HFFc6 (cell line): ENCODE measurements at regions not wholly inside any gene's neighbourhood (a gene's known extent, or its start where the extent isn't known, plus 50 kb on each side); places are given as distances from the start of the nearest gene placed in this dataset.

ENCODE experiments used
- DNase-seq: peaks from one replicate; pipeline ENCODE4 v3.0.0-alpha.2; 2018
- H3K27ac Mint-ChIP-seq: 2 replicates; pipeline ENCODE4 v1.8.0; 2020; ENCODE audit warnings: mild to moderate bottlenecking, mixed read lengths
- H3K27me3 Mint-ChIP-seq: 2 replicates; pipeline ENCODE4 v1.8.0; 2021; ENCODE audit warnings: mild to moderate bottlenecking, moderate library complexity, mixed read lengths; ENCODE audit not compliant: insufficient read depth
- H3K36me3 Mint-ChIP-seq: 2 replicates; pipeline ENCODE4 v1.8.0; 2021; ENCODE audit warnings: low read depth, mixed read lengths
- H3K4me1 Mint-ChIP-seq: 2 replicates; pipeline ENCODE4 v1.8.0; 2020; ENCODE audit warnings: low read depth, mixed read lengths
- H3K4me3 Mint-ChIP-seq: 2 replicates; pipeline ENCODE4 v1.8.0; 2020; ENCODE audit warnings: mild to moderate bottlenecking, moderate library complexity, mixed read lengths
- H3K9me3 Mint-ChIP-seq: 2 replicates; pipeline ENCODE4 v1.8.0; 2020; ENCODE audit warnings: mild to moderate bottlenecking, mixed read lengths
- TF ChIP-seq, protein P1 (sequence below): fragments of 200-600 bp; sonication (generic); IDR thresholded peaks from 2 replicates; pipeline ENCODE4 v1.5.0; 2021; ENCODE audit warnings: antibody characterized with exemption, mild to moderate bottlenecking

- Mint-ChIP-seq H3K36me3 (no peaks in the 10 kb centered on the region), H3K27me3 (no peaks in the 10 kb centered on the region; the same call in 1 of the 2 replicates), H3K9me3 (no peaks in the 10 kb centered on the region; the same call in 1 of the 2 replicates), H3K27ac (no peak overlapping the region; the same call in 1 of the 2 replicates), H3K4me1 (peaks cover 14% of the 10 kb centered on the region; the same call in 1 of the 2 replicates), H3K4me3 (no peak overlapping the region)
- TF ChIP-seq, protein P1, sequence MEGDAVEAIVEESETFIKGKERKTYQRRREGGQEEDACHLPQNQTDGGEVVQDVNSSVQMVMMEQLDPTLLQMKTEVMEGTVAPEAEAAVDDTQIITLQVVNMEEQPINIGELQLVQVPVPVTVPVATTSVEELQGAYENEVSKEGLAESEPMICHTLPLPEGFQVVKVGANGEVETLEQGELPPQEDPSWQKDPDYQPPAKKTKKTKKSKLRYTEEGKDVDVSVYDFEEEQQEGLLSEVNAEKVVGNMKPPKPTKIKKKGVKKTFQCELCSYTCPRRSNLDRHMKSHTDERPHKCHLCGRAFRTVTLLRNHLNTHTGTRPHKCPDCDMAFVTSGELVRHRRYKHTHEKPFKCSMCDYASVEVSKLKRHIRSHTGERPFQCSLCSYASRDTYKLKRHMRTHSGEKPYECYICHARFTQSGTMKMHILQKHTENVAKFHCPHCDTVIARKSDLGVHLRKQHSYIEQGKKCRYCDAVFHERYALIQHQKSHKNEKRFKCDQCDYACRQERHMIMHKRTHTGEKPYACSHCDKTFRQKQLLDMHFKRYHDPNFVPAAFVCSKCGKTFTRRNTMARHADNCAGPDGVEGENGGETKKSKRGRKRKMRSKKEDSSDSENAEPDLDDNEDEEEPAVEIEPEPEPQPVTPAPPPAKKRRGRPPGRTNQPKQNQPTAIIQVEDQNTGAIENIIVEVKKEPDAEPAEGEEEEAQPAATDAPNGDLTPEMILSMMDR, result no peak
- DNase-seq, result peak; percentile 36
Observed at GRCh38 chr15:87167055-87167454, 1087.4 kb downstream of the AGBL1 start.

DNA sequence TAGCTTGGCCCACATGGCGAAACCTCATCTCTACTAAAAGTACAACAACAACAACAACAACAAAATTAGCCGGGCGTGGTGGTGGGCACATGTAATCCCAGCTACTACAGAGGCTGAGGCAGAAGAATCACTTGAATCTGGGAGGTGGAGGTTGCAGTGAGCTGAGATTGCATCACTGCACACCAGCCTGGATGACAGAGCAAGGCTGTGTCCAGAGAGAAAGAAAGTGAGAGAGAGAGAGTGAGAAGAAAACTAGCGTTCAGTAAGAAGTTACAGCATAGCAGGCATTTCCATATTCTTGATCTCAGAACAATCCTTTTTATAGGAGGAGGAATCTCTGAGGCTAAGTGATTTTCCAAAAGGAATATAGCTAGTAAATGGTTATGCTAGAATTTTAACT is 1076.1 kb downstream of the AGBL1 start:
- no peaks in the 10 kb centered on the region; the same call in 1 of the 2 replicates for H3K27me3 Mint-ChIP-seq
- TF ChIP-seq, protein P1, result no peak
- H3K9me3 Mint-ChIP-seq, result peaks cover 2% of the 10 kb centered on the region; the same call in 1 of the 2 replicates
- peaks cover 39% of the 10 kb centered on the region; the same call in 1 of the 2 replicates for H3K4me1 Mint-ChIP-seq
- no peaks in the 10 kb centered on the region for H3K36me3 Mint-ChIP-seq
- peak; percentile 45 for DNase-seq
- peak overlapping the region; percentile 81; the same call in 1 of the 2 replicates for H3K27ac Mint-ChIP-seq
- H3K4me3 Mint-ChIP-seq, result no peak overlapping the region

GRCh38 chr15:87154761-87155160 is 1075.1 kb downstream of the AGBL1 start:
- no peaks in the 10 kb centered on the region; the same call in 1 of the 2 replicates for H3K9me3 Mint-ChIP-seq
- peak; percentile 91 for DNase-seq

DNA sequence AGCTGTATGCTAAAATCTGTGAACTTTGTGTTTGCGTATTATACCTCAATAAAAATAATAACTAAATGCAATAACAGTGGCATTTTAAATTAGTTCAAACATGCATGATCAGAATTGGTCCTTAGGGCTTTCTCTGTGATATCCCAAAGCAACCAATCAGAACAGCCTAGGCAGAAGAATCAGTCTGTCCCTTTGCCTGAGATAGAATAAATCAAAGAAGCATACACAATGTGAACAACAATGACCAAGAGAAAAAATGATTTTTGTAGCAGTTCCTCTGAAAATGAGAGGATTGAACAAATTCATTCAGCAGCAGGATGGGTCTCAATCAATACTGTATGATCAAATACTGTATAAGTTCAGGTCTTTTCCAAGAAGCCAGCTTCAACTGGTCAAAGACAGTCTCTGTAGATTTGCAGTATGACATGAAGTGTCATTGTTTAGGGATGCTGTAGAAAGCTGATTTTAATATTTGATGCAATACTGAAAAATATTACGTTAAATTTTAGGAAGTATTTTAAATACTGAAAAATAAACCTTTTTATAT is 1071.6 kb downstream of the AGBL1 start:
- TF ChIP-seq, protein P1, result no peak
- no peaks in the 10 kb centered on the region; the same call in 1 of the 2 replicates for H3K27me3 Mint-ChIP-seq
- no peaks in the 10 kb centered on the region for H3K36me3 Mint-ChIP-seq
- H3K4me3 Mint-ChIP-seq, result no peak overlapping the region
- H3K27ac Mint-ChIP-seq, result no peak overlapping the region
- no peaks in the 10 kb centered on the region; the same call in 1 of the 2 replicates for H3K9me3 Mint-ChIP-seq
- DNase-seq, result no peak
- peaks cover 37% of the 10 kb centered on the region; the same call in 1 of the 2 replicates for H3K4me1 Mint-ChIP-seq

More at GRCh38 chr15:87154761-87155160, 1075.1 kb downstream of the AGBL1 start:
- Mint-ChIP-seq H3K4me1 (peaks cover 36% of the 10 kb centered on the region; the same call in 1 of the 2 replicates), H3K36me3 (no peaks in the 10 kb centered on the region), H3K27me3 (no peaks in the 10 kb centered on the region; the same call in 1 of the 2 replicates), H3K27ac (peak overlapping the region; percentile 81; the same call in 1 of the 2 replicates), H3K4me3 (peak overlapping the region; percentile 11; the same call in 1 of the 2 replicates)
- TF ChIP-seq, protein P1, result no peak

DNA sequence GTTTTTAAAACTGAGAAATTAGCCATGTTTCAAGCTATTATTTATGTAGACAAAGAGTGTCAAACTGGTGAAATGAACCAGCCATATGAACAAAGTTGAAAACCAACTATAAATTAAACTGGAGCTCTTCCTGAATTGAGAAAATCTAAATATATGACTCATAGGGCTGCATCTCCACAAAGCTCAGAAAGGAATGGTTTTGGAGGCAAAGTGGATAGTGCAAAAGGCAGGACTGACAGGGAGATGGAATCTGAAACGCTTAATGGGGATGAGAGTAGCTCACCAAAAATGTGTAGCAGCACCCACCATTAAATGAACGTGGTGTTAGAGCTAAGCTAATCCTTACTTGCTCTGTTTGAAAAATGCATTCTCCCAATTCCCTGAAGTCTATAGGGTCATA is 1066.0 kb downstream of the AGBL1 start:
- H3K4me3 Mint-ChIP-seq, result no peak overlapping the region
- H3K27ac Mint-ChIP-seq, result no peak overlapping the region
- TF ChIP-seq, protein P1, result no peak
- H3K4me1 Mint-ChIP-seq, result peaks cover 30% of the 10 kb centered on the region; the same call in 1 of the 2 replicates
- H3K36me3 Mint-ChIP-seq, result no peaks in the 10 kb centered on the region
- DNase-seq, result no peak
- no peaks in the 10 kb centered on the region; the same call in 1 of the 2 replicates for H3K27me3 Mint-ChIP-seq
- peaks cover 25% of the 10 kb centered on the region for H3K9me3 Mint-ChIP-seq
